Liver (tissue), 8 donors: ENCODE measurements at regions not wholly inside any gene's neighbourhood (a gene's known extent, or its start where the extent isn't known, plus 50 kb on each side); places are given as distances from the start of the nearest gene placed in this dataset.

ENCODE experiments used
- DNase-seq: peaks from one replicate; pipeline ENCODE4 v3.0.0-alpha.2; 2017; ENCODE audit warnings: low spot score
- H3K27ac ChIP-seq, 2 donors: one replicate each; pipeline ENCODE4 v1.7.0; 2013; ENCODE audit warnings: inconsistent platforms in 2 of 2, low read length in 2 of 2, control low read depth in 1 of 2, low read depth in 1 of 2, mild to moderate bottlenecking in 1 of 2
- H3K27me3 ChIP-seq, 4 donors: one replicate each; pipeline versions ENCODE4 v1.6.1 to v1.7.0; 2013; ENCODE audit warnings: low read length in 3 of 4, inconsistent platforms in 1 of 4, mild to moderate bottlenecking in 1 of 4, moderate library complexity in 1 of 4; ENCODE audit not compliant: control insufficient read depth in 4 of 4, insufficient read depth in 4 of 4
- H3K36me3 ChIP-seq, 4 donors: one replicate each; pipeline versions ENCODE4 v1.6.1 to v1.7.0; 2013; ENCODE audit warnings: low read length in 3 of 4, mild to moderate bottlenecking in 3 of 4, low read depth in 1 of 4, moderate library complexity in 1 of 4; ENCODE audit not compliant: control insufficient read depth in 4 of 4, insufficient read depth in 3 of 4
- H3K4me1 ChIP-seq, 4 donors: one replicate each; pipeline versions ENCODE4 v1.6.1 to v1.7.0; 2013; ENCODE audit warnings: low read length in 3 of 4, mild to moderate bottlenecking in 3 of 4, moderate library complexity in 1 of 4; ENCODE audit not compliant: control insufficient read depth in 4 of 4, insufficient read depth in 4 of 4
- H3K4me3 ChIP-seq, 3 donors: one replicate each; pipeline versions ENCODE4 v1.6.1 to v1.7.0; 2013; ENCODE audit warnings: low read length in 3 of 3, control low read depth in 1 of 3, low read depth in 1 of 3, mild to moderate bottlenecking in 1 of 3
- H3K9ac ChIP-seq, 2 donors: one replicate each; pipeline ENCODE4 v1.7.0; 2013; ENCODE audit warnings: low read length in 2 of 2, mild to moderate bottlenecking in 2 of 2, moderate library complexity in 2 of 2, control low read depth in 1 of 2, low read depth in 1 of 2
- H3K9me3 ChIP-seq, 4 donors: one replicate each; pipeline versions ENCODE4 v1.6.1 to v1.7.0; 2013; ENCODE audit warnings: low read length in 3 of 4; ENCODE audit not compliant: control insufficient read depth in 4 of 4
- FOXA2 ChIP-seq: IDR thresholded peaks from 2 replicates; pipeline ENCODE4 v1.6.1; 2016; ENCODE audit warnings: antibody characterized with exemption
- GABPA ChIP-seq, 2 donors: IDR thresholded peaks in 1 of 2; conservative IDR thresholded peaks in 1 of 2; 2 replicates each; pipeline ENCODE4 v1.6.1; 2016; ENCODE audit warnings: antibody characterized with exemption in 2 of 2, mild to moderate bottlenecking in 1 of 2, moderate library complexity in 1 of 2
- NR2F2 ChIP-seq: IDR thresholded peaks from 2 replicates; pipeline ENCODE4 v1.6.1; 2016; ENCODE audit warnings: antibody characterized with exemption
- RAD21 ChIP-seq, 2 donors: IDR thresholded peaks; 2 replicates each; pipeline ENCODE4 v1.6.1; 2016; ENCODE audit warnings: antibody characterized with exemption in 2 of 2, mild to moderate bottlenecking in 2 of 2
- SP1 ChIP-seq: IDR thresholded peaks from 2 replicates; pipeline ENCODE4 v1.6.1; 2018; ENCODE audit warnings: antibody characterized with exemption, mild to moderate bottlenecking
- TAF1 ChIP-seq: conservative IDR thresholded peaks from 2 replicates; pipeline ENCODE4 v1.6.1; 2016; ENCODE audit warnings: antibody characterized with exemption, mild to moderate bottlenecking
- YY1 ChIP-seq: IDR thresholded peaks from 2 replicates; pipeline ENCODE4 v1.6.1; 2016; ENCODE audit warnings: antibody characterized with exemption, mild to moderate bottlenecking
- WGBS: extraction: QIAGEN DNeasy Blood & Tissue Kit; methylation state at CpG from one replicate; pipeline ENCODE4 v1.1.7; 2013; 5-methylcytosine and 5-hydroxymethylcytosine counted together
- TF ChIP-seq, protein P1 (sequence below): IDR thresholded peaks from 2 replicates; pipeline ENCODE4 v1.6.1; 2016; ENCODE audit warnings: antibody characterized with exemption
- TF ChIP-seq, protein P2 (sequence below): IDR thresholded peaks from 2 replicates; pipeline ENCODE4 v1.6.1; 2016; ENCODE audit warnings: antibody characterized with exemption, mild to moderate bottlenecking
- TF ChIP-seq, protein P3 (sequence below): fragments of 150-350 bp; IDR thresholded peaks from 2 replicates; pipeline ENCODE4 v1.5.1; 2017; ENCODE audit warnings: improper control_type of control experiment, low read depth, low read length; ENCODE audit not compliant: missing input control
- TF ChIP-seq, protein P4 (sequence below): IDR thresholded peaks from 2 replicates; pipeline ENCODE4 v1.6.1; 2016; ENCODE audit warnings: antibody characterized with exemption
- TF ChIP-seq, protein P5 (sequence below): IDR thresholded peaks from 2 replicates; pipeline ENCODE4 v1.6.1; 2016; ENCODE audit warnings: antibody characterized with exemption
- donor health status: healthy.
- donor health status: healthy.
- donor health status: healthy.
- donor health status: healthy.
- donor health status: healthy.

DNA sequence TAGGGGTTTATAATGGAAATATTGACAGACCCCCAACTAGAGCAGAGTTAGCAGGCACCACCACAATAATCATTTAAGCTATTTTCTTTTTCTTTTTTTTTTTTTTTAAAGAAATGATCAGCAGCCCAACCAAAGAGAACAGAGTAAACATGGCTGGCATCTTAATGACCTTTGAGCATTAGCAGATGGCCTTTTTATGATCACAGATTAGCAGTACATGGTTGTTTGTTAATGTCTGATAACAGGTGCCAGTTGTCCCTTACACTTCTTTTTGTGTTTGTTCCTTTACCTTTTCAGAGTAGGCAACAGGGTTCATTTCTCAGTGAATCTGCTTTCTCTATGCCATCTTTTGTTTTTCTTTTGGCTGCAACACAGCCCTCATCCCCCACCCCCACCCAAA lies 747.0 kb downstream of the BCL11A start:
- no peak overlapping the region for H3K9ac ChIP-seq
- no peak overlapping the region for H3K27ac ChIP-seq
- H3K36me3 ChIP-seq, result no peaks in the 10 kb centered on the region
- no peaks in the 10 kb centered on the region for H3K9me3 ChIP-seq
- H3K27me3 ChIP-seq, result no peaks in the 10 kb centered on the region
- TF ChIP-seq, protein P1, sequence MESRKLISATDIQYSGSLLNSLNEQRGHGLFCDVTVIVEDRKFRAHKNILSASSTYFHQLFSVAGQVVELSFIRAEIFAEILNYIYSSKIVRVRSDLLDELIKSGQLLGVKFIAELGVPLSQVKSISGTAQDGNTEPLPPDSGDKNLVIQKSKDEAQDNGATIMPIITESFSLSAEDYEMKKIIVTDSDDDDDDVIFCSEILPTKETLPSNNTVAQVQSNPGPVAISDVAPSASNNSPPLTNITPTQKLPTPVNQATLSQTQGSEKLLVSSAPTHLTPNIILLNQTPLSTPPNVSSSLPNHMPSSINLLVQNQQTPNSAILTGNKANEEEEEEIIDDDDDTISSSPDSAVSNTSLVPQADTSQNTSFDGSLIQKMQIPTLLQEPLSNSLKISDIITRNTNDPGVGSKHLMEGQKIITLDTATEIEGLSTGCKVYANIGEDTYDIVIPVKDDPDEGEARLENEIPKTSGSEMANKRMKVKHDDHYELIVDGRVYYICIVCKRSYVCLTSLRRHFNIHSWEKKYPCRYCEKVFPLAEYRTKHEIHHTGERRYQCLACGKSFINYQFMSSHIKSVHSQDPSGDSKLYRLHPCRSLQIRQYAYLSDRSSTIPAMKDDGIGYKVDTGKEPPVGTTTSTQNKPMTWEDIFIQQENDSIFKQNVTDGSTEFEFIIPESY, result no peak
- TF ChIP-seq, protein P2, sequence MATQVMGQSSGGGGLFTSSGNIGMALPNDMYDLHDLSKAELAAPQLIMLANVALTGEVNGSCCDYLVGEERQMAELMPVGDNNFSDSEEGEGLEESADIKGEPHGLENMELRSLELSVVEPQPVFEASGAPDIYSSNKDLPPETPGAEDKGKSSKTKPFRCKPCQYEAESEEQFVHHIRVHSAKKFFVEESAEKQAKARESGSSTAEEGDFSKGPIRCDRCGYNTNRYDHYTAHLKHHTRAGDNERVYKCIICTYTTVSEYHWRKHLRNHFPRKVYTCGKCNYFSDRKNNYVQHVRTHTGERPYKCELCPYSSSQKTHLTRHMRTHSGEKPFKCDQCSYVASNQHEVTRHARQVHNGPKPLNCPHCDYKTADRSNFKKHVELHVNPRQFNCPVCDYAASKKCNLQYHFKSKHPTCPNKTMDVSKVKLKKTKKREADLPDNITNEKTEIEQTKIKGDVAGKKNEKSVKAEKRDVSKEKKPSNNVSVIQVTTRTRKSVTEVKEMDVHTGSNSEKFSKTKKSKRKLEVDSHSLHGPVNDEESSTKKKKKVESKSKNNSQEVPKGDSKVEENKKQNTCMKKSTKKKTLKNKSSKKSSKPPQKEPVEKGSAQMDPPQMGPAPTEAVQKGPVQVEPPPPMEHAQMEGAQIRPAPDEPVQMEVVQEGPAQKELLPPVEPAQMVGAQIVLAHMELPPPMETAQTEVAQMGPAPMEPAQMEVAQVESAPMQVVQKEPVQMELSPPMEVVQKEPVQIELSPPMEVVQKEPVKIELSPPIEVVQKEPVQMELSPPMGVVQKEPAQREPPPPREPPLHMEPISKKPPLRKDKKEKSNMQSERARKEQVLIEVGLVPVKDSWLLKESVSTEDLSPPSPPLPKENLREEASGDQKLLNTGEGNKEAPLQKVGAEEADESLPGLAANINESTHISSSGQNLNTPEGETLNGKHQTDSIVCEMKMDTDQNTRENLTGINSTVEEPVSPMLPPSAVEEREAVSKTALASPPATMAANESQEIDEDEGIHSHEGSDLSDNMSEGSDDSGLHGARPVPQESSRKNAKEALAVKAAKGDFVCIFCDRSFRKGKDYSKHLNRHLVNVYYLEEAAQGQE, result no peak
- TF ChIP-seq, protein P3, sequence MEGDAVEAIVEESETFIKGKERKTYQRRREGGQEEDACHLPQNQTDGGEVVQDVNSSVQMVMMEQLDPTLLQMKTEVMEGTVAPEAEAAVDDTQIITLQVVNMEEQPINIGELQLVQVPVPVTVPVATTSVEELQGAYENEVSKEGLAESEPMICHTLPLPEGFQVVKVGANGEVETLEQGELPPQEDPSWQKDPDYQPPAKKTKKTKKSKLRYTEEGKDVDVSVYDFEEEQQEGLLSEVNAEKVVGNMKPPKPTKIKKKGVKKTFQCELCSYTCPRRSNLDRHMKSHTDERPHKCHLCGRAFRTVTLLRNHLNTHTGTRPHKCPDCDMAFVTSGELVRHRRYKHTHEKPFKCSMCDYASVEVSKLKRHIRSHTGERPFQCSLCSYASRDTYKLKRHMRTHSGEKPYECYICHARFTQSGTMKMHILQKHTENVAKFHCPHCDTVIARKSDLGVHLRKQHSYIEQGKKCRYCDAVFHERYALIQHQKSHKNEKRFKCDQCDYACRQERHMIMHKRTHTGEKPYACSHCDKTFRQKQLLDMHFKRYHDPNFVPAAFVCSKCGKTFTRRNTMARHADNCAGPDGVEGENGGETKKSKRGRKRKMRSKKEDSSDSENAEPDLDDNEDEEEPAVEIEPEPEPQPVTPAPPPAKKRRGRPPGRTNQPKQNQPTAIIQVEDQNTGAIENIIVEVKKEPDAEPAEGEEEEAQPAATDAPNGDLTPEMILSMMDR, result no peak
- no peak for TF ChIP-seq GABPA (IDR thresholded peaks at IDR 0.05 in 1 of 2, conservative IDR thresholded peaks at IDR 0.05 in 1 of 2)
- TF ChIP-seq, protein P4, sequence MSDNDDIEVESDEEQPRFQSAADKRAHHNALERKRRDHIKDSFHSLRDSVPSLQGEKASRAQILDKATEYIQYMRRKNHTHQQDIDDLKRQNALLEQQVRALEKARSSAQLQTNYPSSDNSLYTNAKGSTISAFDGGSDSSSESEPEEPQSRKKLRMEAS, result no peak
- no peak overlapping the region for H3K4me3 ChIP-seq
- no peaks in the 10 kb centered on the region for H3K4me1 ChIP-seq
- no peak for DNase-seq

DNA sequence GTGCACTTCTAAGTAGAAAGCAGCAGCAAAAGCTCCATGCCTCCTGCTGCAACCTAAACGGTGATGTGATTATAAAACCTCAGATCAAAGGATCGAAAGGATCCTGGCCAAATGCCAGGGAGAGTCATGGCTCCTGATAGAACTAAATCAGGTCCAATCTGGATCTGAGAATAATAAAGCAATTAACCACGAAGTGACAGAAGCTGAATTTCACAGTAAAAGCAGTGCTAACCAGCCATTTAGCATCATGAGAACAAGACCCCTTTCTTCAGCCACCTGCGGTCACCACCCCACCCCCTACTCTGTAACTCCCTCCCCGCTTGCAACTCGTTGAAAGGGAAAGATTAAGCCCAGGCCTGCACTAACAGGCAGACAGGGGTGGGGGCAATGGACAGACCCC lies 748.7 kb downstream of the BCL11A start:
- DNase-seq, result no peak
- H3K36me3 ChIP-seq, result no peaks in the 10 kb centered on the region
- no peaks in the 10 kb centered on the region for H3K9me3 ChIP-seq
- H3K27me3 ChIP-seq, result no peaks in the 10 kb centered on the region
- WGBS, result 61% methylated on average over 6 of the region's 6 CpGs
- H3K4me1 ChIP-seq, result no peaks in the 10 kb centered on the region
- no peak overlapping the region for H3K9ac ChIP-seq
- H3K27ac ChIP-seq, result no peak overlapping the region
- H3K4me3 ChIP-seq, result no peak overlapping the region
- no peak for TF ChIP-seq YY1
- TF ChIP-seq, protein P1, result no peak
- TF ChIP-seq, protein P3, result no peak
- no peak for TF ChIP-seq RAD21 (IDR thresholded peaks at IDR 0.05)
- TF ChIP-seq NR2F2, result no peak
- TF ChIP-seq, protein P5, sequence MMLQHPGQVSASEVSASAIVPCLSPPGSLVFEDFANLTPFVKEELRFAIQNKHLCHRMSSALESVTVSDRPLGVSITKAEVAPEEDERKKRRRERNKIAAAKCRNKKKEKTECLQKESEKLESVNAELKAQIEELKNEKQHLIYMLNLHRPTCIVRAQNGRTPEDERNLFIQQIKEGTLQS, result no peak
- no peak for TF ChIP-seq TAF1
- TF ChIP-seq, protein P4, result no peak
- no peak for TF ChIP-seq FOXA2
- TF ChIP-seq SP1, result no peak
